ENCODE measurements at regions not wholly inside any gene's neighbourhood (a gene's known extent, or its start where the extent isn't known, plus 50 kb on each side); places are given as distances from the start of the nearest gene placed in this dataset.
A peak's percentile ranks its signal among the peaks of the same experiment; 100 is the strongest.

- Histone ChIP-seq H3K36me3 (no peaks in the 10 kb centered on the region), H3K27ac (no peak overlapping the region), H3K4me3 (no peak overlapping the region), H3K9me3 (peaks cover 0 to 18% (median 0%) of the 10 kb centered on the region in 11 donors), H3K27me3 (no peaks in the 10 kb centered on the region), H3K4me1 (peaks cover 0 to 16% (median 0%) of the 10 kb centered on the region in 9 donors)
- intact Hi-C loops (cut with DNase I) = loop anchor here in 1 of 10 donors (10.0 kb wide), 1 partner anchor 127 kb away; no protein-coding TSS in a partner anchor
- TF ChIP-seq, protein P1, sequence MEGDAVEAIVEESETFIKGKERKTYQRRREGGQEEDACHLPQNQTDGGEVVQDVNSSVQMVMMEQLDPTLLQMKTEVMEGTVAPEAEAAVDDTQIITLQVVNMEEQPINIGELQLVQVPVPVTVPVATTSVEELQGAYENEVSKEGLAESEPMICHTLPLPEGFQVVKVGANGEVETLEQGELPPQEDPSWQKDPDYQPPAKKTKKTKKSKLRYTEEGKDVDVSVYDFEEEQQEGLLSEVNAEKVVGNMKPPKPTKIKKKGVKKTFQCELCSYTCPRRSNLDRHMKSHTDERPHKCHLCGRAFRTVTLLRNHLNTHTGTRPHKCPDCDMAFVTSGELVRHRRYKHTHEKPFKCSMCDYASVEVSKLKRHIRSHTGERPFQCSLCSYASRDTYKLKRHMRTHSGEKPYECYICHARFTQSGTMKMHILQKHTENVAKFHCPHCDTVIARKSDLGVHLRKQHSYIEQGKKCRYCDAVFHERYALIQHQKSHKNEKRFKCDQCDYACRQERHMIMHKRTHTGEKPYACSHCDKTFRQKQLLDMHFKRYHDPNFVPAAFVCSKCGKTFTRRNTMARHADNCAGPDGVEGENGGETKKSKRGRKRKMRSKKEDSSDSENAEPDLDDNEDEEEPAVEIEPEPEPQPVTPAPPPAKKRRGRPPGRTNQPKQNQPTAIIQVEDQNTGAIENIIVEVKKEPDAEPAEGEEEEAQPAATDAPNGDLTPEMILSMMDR (IDR thresholded peaks at IDR 0.05) = no peak
- DNase-seq = no peak
- ATAC-seq = no peak
- 72 to 78% methylated on average over 3 of the region's 3 CpGs for WGBS, 2 donors
Measured at GRCh38 chr11:103591554-103591953, 444.9 kb upstream of the DDI1 start.

- TF ChIP-seq, protein P1 (IDR thresholded peaks at IDR 0.05) = no peak
- DNase-seq (no peak), ATAC-seq (no peak)
- H3K4me3 ChIP-seq = no peak overlapping the region
- intact Hi-C loops (cut with DNase I) = loop anchor here in 1 of 10 donors (10.0 kb wide), 1 partner anchor 129 kb away; no protein-coding TSS in a partner anchor
- peaks cover 0 to 16% (median 0%) of the 10 kb centered on the region in 11 donors for H3K9me3 ChIP-seq
- H3K27me3 ChIP-seq = no peaks in the 10 kb centered on the region
- H3K4me1 ChIP-seq = no peaks in the 10 kb centered on the region
- no peaks in the 10 kb centered on the region for H3K36me3 ChIP-seq
- no peak overlapping the region for H3K27ac ChIP-seq
Measured at GRCh38 chr11:103594283-103594682, 442.2 kb upstream of the DDI1 start.

GRCh38 chr11:103596315-103596714 lies 440.1 kb upstream of the DDI1 start:
- H3K9me3 ChIP-seq = peaks cover 0 to 6% (median 0%) of the 10 kb centered on the region in 11 donors
- H3K4me3 ChIP-seq = no peak overlapping the region
- H3K27me3 ChIP-seq = no peaks in the 10 kb centered on the region
- ATAC-seq = no peak
- H3K4me1 ChIP-seq = no peaks in the 10 kb centered on the region
- no peak for DNase-seq
- 90 to 96% methylated on average over 3 of the region's 3 CpGs for WGBS, 2 donors
- intact Hi-C loops (cut with DNase I) = loop anchor here in 2 of 10 donors (5.0 to 10.0 kb wide), 2 partner anchors 132 to 394 kb away; no protein-coding TSS in a partner anchor
- H3K36me3 ChIP-seq = no peaks in the 10 kb centered on the region
- H3K27ac ChIP-seq = no peak overlapping the region
- TF ChIP-seq, protein P1 (IDR thresholded peaks at IDR 0.05) = no peak

GRCh38 chr11:103601225-103601846 lies 435.1 kb upstream of the DDI1 start:
- DNase-seq (peak in 1 of 2 donors; percentile 11), ATAC-seq (peak in 5 of 8 donors; percentile 43 to 79 (median 61))
- Histone ChIP-seq H3K27me3 (no peaks in the 10 kb centered on the region), H3K4me3 (no peak overlapping the region), H3K9me3 (no peaks in the 10 kb centered on the region), H3K36me3 (no peaks in the 10 kb centered on the region), H3K27ac (no peak overlapping the region), H3K4me1 (no peaks in the 10 kb centered on the region)
- WGBS, 2 donors = 62 to 73% methylated on average over 3 of the region's 3 CpGs
- intact Hi-C loops (cut with DNase I) = loop anchor here in 9 of 10 donors (2.0 to 10.0 kb wide), 10 partner anchors 137 to 399 kb away; no protein-coding TSS in a partner anchor
- TF ChIP-seq, protein P1 (IDR thresholded peaks at IDR 0.05) = peak; percentile 78 to 95 (median 85)
